ENCODE measurements at regions not wholly inside any gene's neighbourhood (a gene's known extent, or its start where the extent isn't known, plus 50 kb on each side); places are given as distances from the start of the nearest gene placed in this dataset.

DNA sequence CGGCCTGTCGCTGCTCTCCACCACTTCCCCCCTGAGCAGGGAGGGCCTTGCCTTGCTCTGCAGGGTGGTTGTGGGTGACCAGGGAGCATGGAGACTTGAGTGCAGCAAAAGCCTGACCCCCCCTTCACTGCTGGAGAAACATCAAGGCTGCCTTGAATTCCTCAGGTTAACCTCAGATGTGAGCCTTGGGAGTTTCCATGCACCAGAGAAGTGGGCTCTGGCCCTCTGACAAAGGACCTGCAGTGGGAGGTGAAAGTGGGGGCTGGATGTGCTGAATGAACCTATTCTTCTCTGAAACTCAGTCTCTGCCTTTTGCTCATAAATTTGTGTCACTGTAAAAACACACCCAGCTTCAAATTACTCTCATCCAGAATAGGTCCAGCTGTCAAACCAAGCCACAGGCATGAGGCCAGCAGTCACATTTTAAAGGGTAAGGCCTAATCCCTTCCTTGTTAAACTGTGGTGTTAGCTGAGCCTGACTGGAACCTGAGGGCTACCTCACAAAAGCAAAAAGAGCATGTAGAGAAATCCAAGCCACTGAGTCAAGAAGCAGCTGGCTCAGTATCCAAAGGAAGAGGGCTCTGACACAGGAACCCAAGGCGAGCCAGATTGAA, 356.8 kb downstream of the CCSER2 start:
- Histone ChIP-seq H4K8ac (replicated peaks; ENCODE audit: insufficient read length, low read depth, low read length) (no peak overlapping the region), H3K23me2 (ENCODE audit: insufficient read length, low read depth, low read length, poor library complexity, severe bottlenecking) (no peaks in the 10 kb centered on the region), H3K4ac (ENCODE audit: low read depth, low read length) (no peak overlapping the region), H2BK12ac (ENCODE audit: insufficient read length, low read depth, low read length) (no peak overlapping the region), H3K4me2 (ENCODE audit: insufficient read depth, insufficient read length, low read length) (no peak overlapping the region), H3K9ac (ENCODE audit: extremely low read depth, insufficient read length, low read length) (no peak overlapping the region), H3K79me1 (ENCODE audit: insufficient read depth, low read depth, low read length, poor library complexity, severe bottlenecking) (no peaks in the 10 kb centered on the region), H3K27me3 (ENCODE audit: insufficient read depth, low read length) (no peaks in the 10 kb centered on the region), H2AK5ac (ENCODE audit: insufficient read length, low read length) (no peak overlapping the region), H3K23ac (ENCODE audit: insufficient read length, low read depth, low read length) (no peak overlapping the region), H4K5ac (ENCODE audit: insufficient read length, low read depth, low read length) (no peak overlapping the region), H3K18ac (ENCODE audit: insufficient read length, low read depth, low read length) (no peak overlapping the region), H3K56ac (ENCODE audit: insufficient read length, low read depth, low read length) (no peak overlapping the region), H3K14ac (ENCODE audit: insufficient read depth, low read length) (no peak overlapping the region; the same call in 1 of the 2 replicates), H3K4me1 (ENCODE audit: insufficient read depth, low read length) (no peaks in the 10 kb centered on the region), H3T11ph (ENCODE audit: low read length) (no peak overlapping the region), H2AFZ (ENCODE audit: low read length) (no peak overlapping the region), H4K91ac (ENCODE audit: insufficient read length, low read depth, low read length) (no peak overlapping the region), H2BK120ac (ENCODE audit: low read depth, low read length, poor library complexity, severe bottlenecking) (no peak overlapping the region), H4K20me1 (ENCODE audit: control insufficient read depth, insufficient read depth, insufficient read length) (no peaks in the 10 kb centered on the region), H2BK15ac (ENCODE audit: low read depth, low read length) (no peak overlapping the region), H3K79me2 (ENCODE audit: insufficient read depth, low read length) (no peaks in the 10 kb centered on the region), H3K9me3 (ENCODE audit: control insufficient read depth, low read depth, low read length) (no peaks in the 10 kb centered on the region), H3K27ac (ENCODE audit: insufficient read length, low read depth, low read length) (no peak overlapping the region), H2BK20ac (ENCODE audit: low read depth, low read length, poor library complexity, severe bottlenecking) (no peak overlapping the region), H2BK5ac (ENCODE audit: insufficient read length, low read length) (no peak overlapping the region)
- Mint-ChIP-seq H3K27me3 (ENCODE audit: low read depth) (no peaks in the 10 kb centered on the region; the same call in 1 of the 2 replicates), H3K36me3 (ENCODE audit: insufficient read depth in 1 of 3, low read depth in 3 of 3) (peaks cover 0 to 10% (median 5%) of the 10 kb centered on the region in 3 experiments; a peak in 2 of 7 replicates), H3K4me1 (no peaks in the 10 kb centered on the region), H3K9me3 (peaks cover 8 to 9% of the 10 kb centered on the region in 2 experiments; a peak in 4 of 5 replicates), H3K4me3 (no peak overlapping the region), H3K27ac (no peak overlapping the region)
- no CpG with 5 or more reads among the region's 3 CpGs for WGBS (ENCODE audit: extremely low coverage, insufficient read length, low lambda C conversion rate)
- TF ChIP-seq, protein P1, sequence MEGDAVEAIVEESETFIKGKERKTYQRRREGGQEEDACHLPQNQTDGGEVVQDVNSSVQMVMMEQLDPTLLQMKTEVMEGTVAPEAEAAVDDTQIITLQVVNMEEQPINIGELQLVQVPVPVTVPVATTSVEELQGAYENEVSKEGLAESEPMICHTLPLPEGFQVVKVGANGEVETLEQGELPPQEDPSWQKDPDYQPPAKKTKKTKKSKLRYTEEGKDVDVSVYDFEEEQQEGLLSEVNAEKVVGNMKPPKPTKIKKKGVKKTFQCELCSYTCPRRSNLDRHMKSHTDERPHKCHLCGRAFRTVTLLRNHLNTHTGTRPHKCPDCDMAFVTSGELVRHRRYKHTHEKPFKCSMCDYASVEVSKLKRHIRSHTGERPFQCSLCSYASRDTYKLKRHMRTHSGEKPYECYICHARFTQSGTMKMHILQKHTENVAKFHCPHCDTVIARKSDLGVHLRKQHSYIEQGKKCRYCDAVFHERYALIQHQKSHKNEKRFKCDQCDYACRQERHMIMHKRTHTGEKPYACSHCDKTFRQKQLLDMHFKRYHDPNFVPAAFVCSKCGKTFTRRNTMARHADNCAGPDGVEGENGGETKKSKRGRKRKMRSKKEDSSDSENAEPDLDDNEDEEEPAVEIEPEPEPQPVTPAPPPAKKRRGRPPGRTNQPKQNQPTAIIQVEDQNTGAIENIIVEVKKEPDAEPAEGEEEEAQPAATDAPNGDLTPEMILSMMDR (conservative IDR thresholded peaks at IDR 0.05) = no peak
- DNase-seq = no peak

Data from H9 (cell line).